Right lobe of liver (tissue), 6 donors: ENCODE measurements at regions not wholly inside any gene's neighbourhood (a gene's known extent, or its start where the extent isn't known, plus 50 kb on each side); places are given as distances from the start of the nearest gene placed in this dataset.
"Not testable (repeated sequence)": the region's sequence is repeated elsewhere in the genome, so short reads cannot be mapped to it uniquely, and the experiment has no call there.

Source experiments
- ATAC-seq, 4 donors: fragments of 200-7000 bp; cut with Tn5 transposase; one replicate each; pipeline ENCODE4 v1.9.1; 2020; ENCODE audit warnings: mild to moderate bottlenecking in 4 of 4, moderate library complexity in 4 of 4
- DNase-seq, 3 donors: peaks; one replicate each; pipeline ENCODE4 v3.0.0-alpha.2; 2020
- H3K27ac ChIP-seq, 3 donors: fragments of 200-600 bp; one replicate each; pipeline ENCODE4 v1.8.0; 2022
- H3K27me3 ChIP-seq, 2 donors: fragments of 200-600 bp; one replicate each; pipeline ENCODE4 v1.8.0; 2022
- H3K36me3 ChIP-seq, 4 donors: fragments of 200-600 bp; sonication (generic) in 1 of 4; one replicate each; pipeline versions ENCODE4 v1.5.1 to v1.8.0; 2017 to 2022; ENCODE audit warnings: control low read depth in 1 of 4
- H3K4me1 ChIP-seq, 4 donors: fragments of 200-600 bp; sonication (generic) in 1 of 4; one replicate each; pipeline versions ENCODE4 v1.5.1 to v1.8.0; 2017 to 2022; ENCODE audit warnings: control low read depth in 1 of 4
- H3K4me3 ChIP-seq, 3 donors: fragments of 200-600 bp; one replicate each; pipeline ENCODE4 v1.8.0; 2022
- H3K9me3 ChIP-seq, 4 donors: fragments of 200-600 bp; sonication (generic) in 1 of 4; one replicate each; pipeline versions ENCODE4 v1.5.1 to v1.8.0; 2017 to 2022; ENCODE audit warnings: control low read depth in 1 of 4
- POLR2A ChIP-seq: fragments of 450-650 bp; IDR thresholded peaks from one replicate; pipeline ENCODE4 v1.6.1; 2017; ENCODE audit warnings: antibody characterized with exemption, mild to moderate bottlenecking
- WGBS: methylation state at CpG from one replicate; pipeline ENCODE4 v1.1.6; 2018; ENCODE audit warnings: low coverage, low lambda C conversion rate; ENCODE audit not compliant: insufficient coverage; ENCODE audit errors: missing lambda C conversion rate; 5-methylcytosine and 5-hydroxymethylcytosine counted together
- intact Hi-C, 2 donors: fragments of 100-400 bp; cut with DNase I; formaldehyde crosslinking; loops; one replicate each; pipeline versions ENCODE4 v1.11.2 to v1.14.1; 2022
- TF ChIP-seq, protein P1 (sequence below), 4 donors: fragments of 200-600 bp in 3 of 4; fragments of 450-650 bp in 1 of 4; IDR thresholded peaks; one replicate each; pipeline versions ENCODE4 v1.5.1 to v1.8.0; 2016 to 2022; ENCODE audit warnings: antibody characterized with exemption in 4 of 4, mild to moderate bottlenecking in 2 of 4
- donor health status: DM: no; HTN: yes; CAD: no.
- donor health status: DM: no; HTN: no; CAD: no.
- donor health status: DM: no; HTN: no; CAD: no.
- donor health status: DM: no; HTN: yes; CAD: no.
- donor health status: DM: no; HTN: yes; CAD: no.

GRCh38 chr12:82596483-82596882 is 90.2 kb upstream of the TMTC2 start:
- DNase-seq (no peak), ATAC-seq (no peak)
- 58% methylated on average over 1 of the region's 1 CpG for WGBS
- Histone ChIP-seq H3K4me1 (no peaks in the 10 kb centered on the region), H3K27ac (no peak overlapping the region), H3K9me3 (no peaks in the 10 kb centered on the region), H3K27me3 (no peaks in the 10 kb centered on the region), H3K36me3 (no peaks in the 10 kb centered on the region), H3K4me3 (no peak overlapping the region)
- intact Hi-C loops = no loop called here
- no peak for TF ChIP-seq POLR2A
- TF ChIP-seq, protein P1, sequence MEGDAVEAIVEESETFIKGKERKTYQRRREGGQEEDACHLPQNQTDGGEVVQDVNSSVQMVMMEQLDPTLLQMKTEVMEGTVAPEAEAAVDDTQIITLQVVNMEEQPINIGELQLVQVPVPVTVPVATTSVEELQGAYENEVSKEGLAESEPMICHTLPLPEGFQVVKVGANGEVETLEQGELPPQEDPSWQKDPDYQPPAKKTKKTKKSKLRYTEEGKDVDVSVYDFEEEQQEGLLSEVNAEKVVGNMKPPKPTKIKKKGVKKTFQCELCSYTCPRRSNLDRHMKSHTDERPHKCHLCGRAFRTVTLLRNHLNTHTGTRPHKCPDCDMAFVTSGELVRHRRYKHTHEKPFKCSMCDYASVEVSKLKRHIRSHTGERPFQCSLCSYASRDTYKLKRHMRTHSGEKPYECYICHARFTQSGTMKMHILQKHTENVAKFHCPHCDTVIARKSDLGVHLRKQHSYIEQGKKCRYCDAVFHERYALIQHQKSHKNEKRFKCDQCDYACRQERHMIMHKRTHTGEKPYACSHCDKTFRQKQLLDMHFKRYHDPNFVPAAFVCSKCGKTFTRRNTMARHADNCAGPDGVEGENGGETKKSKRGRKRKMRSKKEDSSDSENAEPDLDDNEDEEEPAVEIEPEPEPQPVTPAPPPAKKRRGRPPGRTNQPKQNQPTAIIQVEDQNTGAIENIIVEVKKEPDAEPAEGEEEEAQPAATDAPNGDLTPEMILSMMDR (IDR thresholded peaks at IDR 0.05) = no peak

DNA sequence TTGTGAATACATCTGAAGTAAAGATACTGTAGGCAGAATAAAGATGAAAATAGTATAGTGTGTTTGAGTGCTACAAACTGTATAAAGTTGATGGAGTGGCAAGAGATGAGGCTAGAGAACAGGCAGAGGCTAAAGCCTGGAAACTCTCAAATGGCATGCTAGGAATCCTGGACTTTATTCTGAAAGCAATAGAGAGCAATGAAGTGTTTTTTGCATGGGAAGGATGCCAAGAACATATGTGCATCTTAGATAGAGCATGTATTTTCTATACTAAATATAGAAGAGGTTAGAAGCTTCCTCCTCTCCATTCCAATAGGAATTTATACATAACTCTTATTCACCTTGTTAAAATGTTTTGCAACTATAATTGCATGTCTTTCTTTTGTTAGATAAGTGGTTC is 86.3 kb upstream of the TMTC2 start:
- TF ChIP-seq, protein P1 (IDR thresholded peaks at IDR 0.05) = no peak
- no peak for TF ChIP-seq POLR2A
- Histone ChIP-seq H3K4me1 (no peaks in the 10 kb centered on the region), H3K9me3 (no peaks in the 10 kb centered on the region), H3K4me3 (no peak overlapping the region), H3K36me3 (no peaks in the 10 kb centered on the region), H3K27ac (no peak overlapping the region), H3K27me3 (no peaks in the 10 kb centered on the region)
- DNase-seq (no peak), ATAC-seq (no peak)
- intact Hi-C loops = no loop called here

GRCh38 chr12:82603647-82604046 is 83.1 kb upstream of the TMTC2 start:
- intact Hi-C loops, DNase-seq, H3K27me3 ChIP-seq, H3K4me3 ChIP-seq, ATAC-seq, H3K9me3 ChIP-seq, H3K4me1 ChIP-seq, H3K27ac ChIP-seq, H3K36me3 ChIP-seq: not testable (repeated sequence)

DNA sequence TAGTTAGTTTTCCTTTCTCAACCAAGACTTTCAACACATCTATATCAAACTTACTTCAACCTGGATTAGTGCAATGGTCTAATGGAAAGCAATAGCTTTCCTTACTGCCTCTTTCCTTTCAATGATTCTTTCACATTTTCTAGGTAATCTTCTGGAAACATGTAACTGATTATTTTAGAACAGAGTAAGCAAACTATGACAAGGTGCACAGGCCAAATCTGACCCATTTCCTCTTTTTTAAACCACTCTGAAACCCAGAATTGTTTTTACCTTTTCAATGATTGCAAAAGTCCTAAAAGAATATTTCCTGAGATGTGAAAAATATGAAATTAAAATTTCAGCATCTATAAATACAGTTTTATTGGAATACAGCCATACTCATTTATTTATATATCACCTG is 81.6 kb upstream of the TMTC2 start:
- no peak overlapping the region for H3K27ac ChIP-seq
- no peaks in the 10 kb centered on the region for H3K36me3 ChIP-seq
- TF ChIP-seq POLR2A = no peak
- TF ChIP-seq, protein P1 (IDR thresholded peaks at IDR 0.05) = no peak
- intact Hi-C loops = no loop called here
- H3K4me1 ChIP-seq = no peaks in the 10 kb centered on the region
- ATAC-seq (no peak), DNase-seq (no peak)
- no peaks in the 10 kb centered on the region for H3K27me3 ChIP-seq
- no peaks in the 10 kb centered on the region for H3K9me3 ChIP-seq
- no peak overlapping the region for H3K4me3 ChIP-seq

- Histone ChIP-seq H3K9me3 (no peaks in the 10 kb centered on the region), H3K4me1 (no peaks in the 10 kb centered on the region), H3K27me3 (no peaks in the 10 kb centered on the region), H3K36me3 (no peaks in the 10 kb centered on the region), H3K4me3 (no peak overlapping the region), H3K27ac (no peak overlapping the region)
- intact Hi-C loops = no loop called here
- 24% methylated on average over 1 of the region's 1 CpG for WGBS
- ATAC-seq (no peak), DNase-seq (no peak)
- TF ChIP-seq, protein P1 (IDR thresholded peaks at IDR 0.05) = no peak
- TF ChIP-seq POLR2A = no peak
These were observed 78.0 kb upstream of the TMTC2 start for GRCh38 chr12:82608706-82609105.
